ENCODE measurements at regions not wholly inside any gene's neighbourhood (a gene's known extent, or its start where the extent isn't known, plus 50 kb on each side); places are given as distances from the start of the nearest gene placed in this dataset.

DNA sequence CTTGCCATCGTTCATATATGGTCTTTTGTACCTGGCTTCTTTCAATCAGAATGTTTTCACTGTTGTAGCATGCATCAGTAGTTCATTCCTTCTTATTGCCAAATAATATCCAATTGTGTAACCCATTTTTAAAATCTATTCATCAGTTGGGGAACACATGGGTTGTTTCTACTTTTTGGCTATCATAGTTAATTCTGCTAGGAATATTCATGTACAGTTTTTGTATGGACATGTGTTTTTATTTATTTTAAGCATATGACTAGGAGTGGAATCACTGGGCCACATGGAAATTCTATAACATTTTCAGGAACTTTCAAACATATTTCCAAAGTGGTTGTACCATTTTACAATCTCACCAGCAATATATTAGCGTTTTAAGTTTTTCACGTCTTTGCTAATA, 151.9 kb upstream of the PRNP start:
- peaks cover 0 to 6% (median 0%) of the 10 kb centered on the region in 4 donors for H3K9me3 ChIP-seq
- H3K36me3 ChIP-seq = no peaks in the 10 kb centered on the region
- TF ChIP-seq POLR2A (IDR thresholded peaks at IDR 0.05) = no peak
- TF ChIP-seq EP300 (IDR thresholded peaks at IDR 0.05) = no peak
- no peak for TF ChIP-seq POLR2AphosphoS5 (IDR thresholded peaks at IDR 0.05)
- TF ChIP-seq, protein P1, sequence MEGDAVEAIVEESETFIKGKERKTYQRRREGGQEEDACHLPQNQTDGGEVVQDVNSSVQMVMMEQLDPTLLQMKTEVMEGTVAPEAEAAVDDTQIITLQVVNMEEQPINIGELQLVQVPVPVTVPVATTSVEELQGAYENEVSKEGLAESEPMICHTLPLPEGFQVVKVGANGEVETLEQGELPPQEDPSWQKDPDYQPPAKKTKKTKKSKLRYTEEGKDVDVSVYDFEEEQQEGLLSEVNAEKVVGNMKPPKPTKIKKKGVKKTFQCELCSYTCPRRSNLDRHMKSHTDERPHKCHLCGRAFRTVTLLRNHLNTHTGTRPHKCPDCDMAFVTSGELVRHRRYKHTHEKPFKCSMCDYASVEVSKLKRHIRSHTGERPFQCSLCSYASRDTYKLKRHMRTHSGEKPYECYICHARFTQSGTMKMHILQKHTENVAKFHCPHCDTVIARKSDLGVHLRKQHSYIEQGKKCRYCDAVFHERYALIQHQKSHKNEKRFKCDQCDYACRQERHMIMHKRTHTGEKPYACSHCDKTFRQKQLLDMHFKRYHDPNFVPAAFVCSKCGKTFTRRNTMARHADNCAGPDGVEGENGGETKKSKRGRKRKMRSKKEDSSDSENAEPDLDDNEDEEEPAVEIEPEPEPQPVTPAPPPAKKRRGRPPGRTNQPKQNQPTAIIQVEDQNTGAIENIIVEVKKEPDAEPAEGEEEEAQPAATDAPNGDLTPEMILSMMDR (IDR thresholded peaks at IDR 0.05) = no peak
- H3K4me1 ChIP-seq = no peaks in the 10 kb centered on the region
- no peak overlapping the region for H3K27ac ChIP-seq
- WGBS, 5 donors = 77 to 83% (median 78%) methylated on average over 3 of the region's 3 CpGs
- no peak for DNase-seq
- no peak overlapping the region for H3K4me3 ChIP-seq
- intact Hi-C loops (cut with DNase I; ENCODE audit: low total_unique reads) = no loop called here
- no peaks in the 10 kb centered on the region for H3K27me3 ChIP-seq

DNA sequence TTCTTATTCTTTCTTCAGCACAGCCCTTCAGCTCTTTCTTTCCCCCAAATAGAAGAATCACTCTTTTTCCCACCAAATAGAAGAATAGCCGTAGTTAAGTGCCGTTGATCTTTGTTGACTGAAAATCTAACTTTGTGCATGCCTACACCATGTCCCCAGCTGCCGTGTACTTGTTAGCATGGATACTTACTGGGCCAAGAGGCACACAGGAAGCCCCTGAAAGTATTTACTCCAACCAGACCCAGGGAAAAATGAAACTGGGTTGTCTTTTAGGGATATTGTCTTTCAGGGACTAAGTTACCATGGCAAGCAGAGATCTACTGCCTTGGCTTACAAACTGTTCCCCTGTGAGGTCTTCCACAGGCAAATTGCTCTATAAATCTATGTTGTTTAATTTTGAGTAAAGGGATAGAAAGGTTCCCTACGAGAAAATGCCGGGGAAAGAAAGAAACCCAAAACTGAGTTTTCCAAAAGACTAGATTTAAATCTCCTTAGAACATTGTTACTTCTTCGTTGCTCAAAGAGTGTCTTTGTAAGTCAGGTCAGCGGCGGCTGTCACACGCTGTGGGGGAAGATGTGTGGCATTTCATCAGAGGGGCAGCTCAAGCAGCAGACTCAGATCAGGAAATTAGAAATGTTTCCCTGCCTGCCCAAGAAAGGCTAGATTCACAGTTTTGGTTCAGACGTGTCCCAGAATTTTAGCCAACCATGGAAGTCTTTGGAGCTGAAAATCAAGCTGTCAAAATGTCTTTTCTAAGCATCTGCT, 152.7 kb upstream of the PRNP start:
- Histone ChIP-seq H3K27ac (no peak overlapping the region), H3K36me3 (no peaks in the 10 kb centered on the region), H3K4me3 (no peak overlapping the region), H3K9me3 (peaks cover 0 to 10% (median 4%) of the 10 kb centered on the region in 4 donors), H3K4me1 (no peaks in the 10 kb centered on the region), H3K27me3 (no peaks in the 10 kb centered on the region)
- no peak for DNase-seq
- intact Hi-C loops (cut with DNase I; ENCODE audit: low total_unique reads) = no loop called here
- TF ChIP-seq POLR2A (IDR thresholded peaks at IDR 0.05) (no peak), EP300 (IDR thresholded peaks at IDR 0.05) (no peak), POLR2AphosphoS5 (IDR thresholded peaks at IDR 0.05) (no peak)
- TF ChIP-seq, protein P1 (IDR thresholded peaks at IDR 0.05) = no peak
- 65 to 72% (median 71%) methylated on average over 10 of the region's 10 CpGs for WGBS, 5 donors

DNA sequence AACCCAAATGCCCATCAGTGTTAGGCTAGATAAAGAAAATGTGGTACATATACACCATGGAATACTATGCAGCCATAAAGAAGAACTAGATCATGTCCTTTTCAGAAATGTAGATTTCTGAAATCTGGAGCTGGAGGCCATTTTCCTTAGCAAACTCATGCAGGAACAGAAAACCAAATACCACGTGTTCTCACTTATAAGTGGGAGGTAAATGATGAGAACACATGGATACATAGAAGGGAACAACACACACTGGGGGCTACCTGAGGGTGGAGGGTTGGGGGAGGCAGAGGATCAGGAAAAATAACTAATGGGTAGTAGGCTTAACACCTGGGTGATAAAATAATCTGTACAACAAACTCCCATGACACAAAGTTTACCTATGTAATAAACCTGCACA, 153.5 kb upstream of the PRNP start:
- H3K4me3 ChIP-seq = no peak overlapping the region
- intact Hi-C loops (cut with DNase I; ENCODE audit: low total_unique reads) = no loop called here
- no peaks in the 10 kb centered on the region for H3K4me1 ChIP-seq
- H3K27ac ChIP-seq = no peak overlapping the region
- H3K27me3 ChIP-seq = no peaks in the 10 kb centered on the region
- TF ChIP-seq, protein P1 (IDR thresholded peaks at IDR 0.05) = no peak
- no peak for TF ChIP-seq POLR2A (IDR thresholded peaks at IDR 0.05)
- no peak for TF ChIP-seq POLR2AphosphoS5 (IDR thresholded peaks at IDR 0.05)
- TF ChIP-seq EP300 (IDR thresholded peaks at IDR 0.05) = no peak
- 59 to 79% (median 74%) methylated on average over 1 of the region's 1 CpG for WGBS, 5 donors
- no peaks in the 10 kb centered on the region for H3K36me3 ChIP-seq
- H3K9me3 ChIP-seq = peaks cover 0 to 12% (median 4%) of the 10 kb centered on the region in 4 donors
- no peak for DNase-seq

DNA sequence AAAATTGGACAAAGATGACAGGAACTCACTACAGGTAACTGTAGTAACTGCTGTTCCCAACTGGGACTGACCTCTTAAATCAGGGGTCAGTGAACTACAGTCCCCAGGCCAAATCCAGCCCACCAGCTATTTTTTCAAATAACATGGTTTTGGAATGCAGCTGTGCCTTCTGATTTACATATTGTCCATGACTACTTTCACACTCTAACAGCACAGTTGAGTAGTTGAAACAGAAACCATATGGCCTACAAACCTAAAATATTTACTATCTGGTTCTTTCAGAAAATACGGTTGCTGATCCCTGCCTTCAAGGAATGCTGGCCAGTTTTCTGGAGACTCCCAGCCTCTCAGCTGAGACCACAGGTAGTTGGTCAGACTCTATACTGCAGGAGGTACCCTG, 161.5 kb upstream of the PRNP start:
- no peak overlapping the region for H3K4me3 ChIP-seq
- H3K4me1 ChIP-seq = no peaks in the 10 kb centered on the region
- intact Hi-C loops (cut with DNase I; ENCODE audit: low total_unique reads) = no loop called here
- peaks cover 0 to 13% (median 4%) of the 10 kb centered on the region in 4 donors for H3K9me3 ChIP-seq
- peaks cover 0 to under 1% (median 0%) of the 10 kb centered on the region in 3 donors for H3K27me3 ChIP-seq
- no peak for DNase-seq
- 54 to 70% (median 63%) methylated on average over 1 of the region's 1 CpG for WGBS, 5 donors
- no peak for TF ChIP-seq POLR2AphosphoS5 (IDR thresholded peaks at IDR 0.05)
- TF ChIP-seq POLR2A (IDR thresholded peaks at IDR 0.05) = no peak
- TF ChIP-seq, protein P1 (IDR thresholded peaks at IDR 0.05) = no peak
- TF ChIP-seq EP300 (IDR thresholded peaks at IDR 0.05) = no peak
- H3K27ac ChIP-seq = no peak overlapping the region
- no peaks in the 10 kb centered on the region for H3K36me3 ChIP-seq
